ENCODE measurements at regions not wholly inside any gene's neighbourhood (a gene's known extent, or its start where the extent isn't known, plus 50 kb on each side); places are given as distances from the start of the nearest gene placed in this dataset.
"Not testable (repeated sequence)": the region's sequence is repeated elsewhere in the genome, so short reads cannot be mapped to it uniquely, and the experiment has no call there.

- Histone ChIP-seq H3K36me3 (no peaks in the 10 kb centered on the region), H3K27me3 (peaks cover 0 to 75% (median 39%) of the 10 kb centered on the region in 7 donors), H3K4me3 (no peak overlapping the region), H3K9me3 (no peaks in the 10 kb centered on the region), H3K4me1 (peaks cover 0 to 21% (median 4%) of the 10 kb centered on the region in 9 donors), H3K27ac (no peak overlapping the region)
- no peak for DNase-seq
- TF ChIP-seq CTCF (IDR thresholded peaks at IDR 0.05), result no peak
- intact Hi-C loops (cut with DNase I), result no loop called here
- WGBS, 2 donors, result 49 to 58% methylated on average over 7 of the region's 7 CpGs
- peak in 2 of 8 donors; percentile 19 to 30 for ATAC-seq
Measured at GRCh38 chr1:5769146-5769545, 223.1 kb downstream of the NPHP4 start.

GRCh38 chr1:5768014-5768413 is 224.2 kb downstream of the NPHP4 start:
- 62 to 65% methylated on average over 10 of the region's 10 CpGs for WGBS, 2 donors

DNA sequence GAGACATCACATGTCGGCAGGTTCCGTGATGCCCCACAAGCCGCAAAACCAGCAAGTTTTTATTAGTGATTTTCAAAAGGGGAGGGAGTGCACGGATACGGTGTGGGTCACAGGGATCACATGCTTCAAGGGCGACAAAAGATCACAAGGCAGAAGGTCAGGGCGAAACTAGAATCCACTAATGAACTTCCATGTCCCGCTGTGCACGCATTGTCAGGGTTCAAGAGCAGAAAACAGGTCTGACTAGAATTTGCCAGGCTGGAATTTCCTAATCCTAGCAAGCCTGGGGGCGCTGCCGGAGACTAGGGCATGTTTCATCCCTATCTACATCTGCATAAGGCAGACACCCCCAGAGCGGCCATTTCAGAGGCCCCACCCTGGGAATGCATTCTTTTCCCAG is 225.2 kb downstream of the NPHP4 start:
- ATAC-seq; H3K27ac ChIP-seq; H3K4me3 ChIP-seq; intact Hi-C loops (cut with DNase I); H3K36me3 ChIP-seq; DNase-seq: not testable (repeated sequence)
- WGBS, 2 donors, result 63 to 81% methylated on average over 12 of the region's 12 CpGs
- H3K4me1 ChIP-seq, result peaks cover 0 to 21% (median 4%) of the 10 kb centered on the region in 9 donors
- peaks cover 0 to 13% (median 6%) of the 10 kb centered on the region in 11 donors for H3K9me3 ChIP-seq
- peaks cover 0 to 77% (median 43%) of the 10 kb centered on the region in 7 donors for H3K27me3 ChIP-seq

More at GRCh38 chr1:5768014-5768413, 224.2 kb downstream of the NPHP4 start:
- TF ChIP-seq CTCF (IDR thresholded peaks at IDR 0.05), result no peak
- ATAC-seq, result no peak
- peaks cover 0 to 10% (median 3%) of the 10 kb centered on the region in 11 donors for H3K9me3 ChIP-seq
- peaks cover 0 to 21% (median 4%) of the 10 kb centered on the region in 9 donors for H3K4me1 ChIP-seq
- no peak overlapping the region for H3K27ac ChIP-seq
- peaks cover 0 to 73% (median 43%) of the 10 kb centered on the region in 7 donors for H3K27me3 ChIP-seq
- H3K36me3 ChIP-seq, result no peaks in the 10 kb centered on the region
- DNase-seq, result no peak
- no peak overlapping the region for H3K4me3 ChIP-seq
- intact Hi-C loops (cut with DNase I), result no loop called here

GRCh38 chr1:5765997-5766913 is 226.0 kb downstream of the NPHP4 start:
- no peaks in the 10 kb centered on the region for H3K36me3 ChIP-seq
- no peak overlapping the region for H3K27ac ChIP-seq
- peaks cover 0 to 71% (median 43%) of the 10 kb centered on the region in 7 donors for H3K27me3 ChIP-seq
- H3K4me3 ChIP-seq, result no peak overlapping the region
- ATAC-seq (no peak), DNase-seq (no peak)
- H3K9me3 ChIP-seq, result peaks cover 0 to 15% (median 6%) of the 10 kb centered on the region in 11 donors
- H3K4me1 ChIP-seq, result peaks cover 0 to 18% (median 4%) of the 10 kb centered on the region in 9 donors
- intact Hi-C loops (cut with DNase I), result no loop called here
- TF ChIP-seq CTCF (IDR thresholded peaks at IDR 0.05), result no peak
- 73 to 80% methylated on average over 17 of the region's 17 CpGs for WGBS, 2 donors

Data from heart right ventricle (tissue), 16 donors.